Neural progenitor cell (in vitro differentiated cells): ENCODE measurements at regions not wholly inside any gene's neighbourhood (a gene's known extent, or its start where the extent isn't known, plus 50 kb on each side); places are given as distances from the start of the nearest gene placed in this dataset.

Experiments used
- CTCF ChIP-seq: fragments of 200-600 bp; sonication (generic); IDR thresholded peaks from 2 replicates; pipeline ENCODE4 v1.5.1; 2017; ENCODE audit warnings: antibody characterized with exemption, mild to moderate bottlenecking
- EZH2 ChIP-seq: fragments of 200-600 bp; sonication (generic); IDR thresholded peaks from 2 replicates; pipeline ENCODE4 v1.6.1; 2017; ENCODE audit warnings: antibody characterized with exemption, mild to moderate bottlenecking, moderate library complexity
- EZH2phosphoT487 ChIP-seq: fragments of 200-600 bp; sonication (generic); IDR thresholded peaks from 2 replicates; pipeline ENCODE4 v1.6.1; 2017; ENCODE audit warnings: antibody characterized with exemption

- TF ChIP-seq EZH2, result no peak
- TF ChIP-seq CTCF, result no peak
- TF ChIP-seq EZH2phosphoT487, result no peak
These were observed 1780.1 kb upstream of the PCDH20 start for GRCh38 chr13:63195726-63196125.
